Gastrocnemius medialis (tissue), 4 donors: ENCODE measurements at regions not wholly inside any gene's neighbourhood (a gene's known extent, or its start where the extent isn't known, plus 50 kb on each side); places are given as distances from the start of the nearest gene placed in this dataset.

ENCODE experiments used
- ATAC-seq, 2 donors: fragments of 150-250 bp; one replicate each; pipeline ENCODE4 v1.9.1; 2016
- DNase-seq, 2 donors: peaks; one replicate each; pipeline ENCODE4 v3.0.0-alpha.2; 2019
- H3K27ac ChIP-seq, 4 donors: fragments of 200-600 bp; sonication (generic); 1 replicate in 1 of 4; 2 replicates in 3 of 4; pipeline ENCODE4 v1.5.1; 2016 to 2018; ENCODE audit warnings: mild to moderate bottlenecking in 2 of 4, moderate library complexity in 1 of 4
- H3K27me3 ChIP-seq, 3 donors: fragments of 200-600 bp; sonication (generic) in 2 of 3; 1 replicate in 1 of 3; 2 replicates in 2 of 3; pipeline versions ENCODE4 v1.5.1 to v1.6.0; 2016 to 2019; ENCODE audit warnings: mild to moderate bottlenecking in 1 of 3, moderate library complexity in 1 of 3
- H3K36me3 ChIP-seq, 2 donors: fragments of 200-600 bp; sonication (generic) in 1 of 2; one replicate each; pipeline ENCODE4 v1.5.1; 2017 to 2018
- H3K4me1 ChIP-seq, 2 donors: fragments of 200-600 bp; sonication (generic) in 1 of 2; one replicate each; pipeline ENCODE4 v1.5.1; 2016 to 2017; ENCODE audit warnings: mild to moderate bottlenecking in 2 of 2
- H3K4me3 ChIP-seq, 4 donors: fragments of 200-600 bp; sonication (generic) in 3 of 4; 1 replicate in 1 of 4; 2 replicates in 3 of 4; pipeline ENCODE4 v1.5.1; 2016 to 2019; ENCODE audit warnings: mild to moderate bottlenecking in 2 of 4
- H3K9me3 ChIP-seq, 3 donors: fragments of 200-600 bp; sonication (generic) in 2 of 3; 1 replicate in 1 of 3; 2 replicates in 2 of 3; pipeline ENCODE4 v1.5.1; 2016 to 2019
- CTCF ChIP-seq, 5 experiments: fragments of 450-650 bp in 3 of 5; fragments of 200-600 bp in 2 of 5; sonication (generic) in 2 of 5; IDR thresholded peaks in 4 of 5; conservative IDR thresholded peaks in 1 of 5; 1 replicate in 4 of 5; 2 replicates in 1 of 5; pipeline ENCODE4 v1.5.1; 2016 to 2019; ENCODE audit warnings: antibody characterized with exemption in 5 of 5, mild to moderate bottlenecking in 3 of 5, moderate library complexity in 3 of 5
- POLR2A ChIP-seq, 2 donors: fragments of 450-650 bp; IDR thresholded peaks; one replicate each; pipeline ENCODE4 v1.6.1; 2017; ENCODE audit warnings: antibody characterized with exemption in 2 of 2, mild to moderate bottlenecking in 2 of 2, moderate library complexity in 2 of 2
- in situ Hi-C, 4 donors: fragments of 200-750 bp; cut with MboI; loops; one replicate each; pipeline versions ENCODE4 v1.15.0 to v1.8.0; 2017; ENCODE audit warnings: low sequenced_read_pairs in 4 of 4
- intact Hi-C: fragments of 100-400 bp; cut with DNase I; formaldehyde crosslinking; loops from one replicate; pipeline ENCODE4 v1.15.1; 2023; ENCODE audit warnings: low total_unique reads

- no peak for DNase-seq
- TF ChIP-seq POLR2A (IDR thresholded peaks at IDR 0.05): no peak
- no peak for TF ChIP-seq CTCF (IDR thresholded peaks at IDR 0.05 in 4 of 5, conservative IDR thresholded peaks at IDR 0.05 in 1 of 5)
- Histone ChIP-seq H3K9me3 (no peaks in the 10 kb centered on the region), H3K27me3 (no peaks in the 10 kb centered on the region), H3K4me1 (no peaks in the 10 kb centered on the region), H3K4me3 (no peak overlapping the region), H3K27ac (no peak overlapping the region), H3K36me3 (no peaks in the 10 kb centered on the region)
- intact Hi-C loops: no loop called here
- no peak for ATAC-seq
- in situ Hi-C loops: no loop called here
These were observed 192.2 kb downstream of the TMEM167A start for GRCh38 chr5:82884821-82885471.

- H3K27me3 ChIP-seq: no peaks in the 10 kb centered on the region
- H3K4me1 ChIP-seq: no peaks in the 10 kb centered on the region
- TF ChIP-seq CTCF (IDR thresholded peaks at IDR 0.05 in 4 of 5, conservative IDR thresholded peaks at IDR 0.05 in 1 of 5) (no peak), POLR2A (IDR thresholded peaks at IDR 0.05) (no peak)
- no peaks in the 10 kb centered on the region for H3K9me3 ChIP-seq
- no peak overlapping the region for H3K4me3 ChIP-seq
- no peaks in the 10 kb centered on the region for H3K36me3 ChIP-seq
- intact Hi-C loops (no loop called here), in situ Hi-C loops (no loop called here)
- ATAC-seq (no peak), DNase-seq (no peak)
- H3K27ac ChIP-seq: no peak overlapping the region
These were observed 194.9 kb downstream of the TMEM167A start for GRCh38 chr5:82882316-82882715.

- Histone ChIP-seq H3K4me1 (no peaks in the 10 kb centered on the region), H3K4me3 (no peak overlapping the region), H3K27me3 (no peaks in the 10 kb centered on the region), H3K27ac (no peak overlapping the region), H3K36me3 (no peaks in the 10 kb centered on the region), H3K9me3 (peaks cover 0 to under 1% (median 0%) of the 10 kb centered on the region in 3 donors)
- DNase-seq (no peak), ATAC-seq (no peak)
- no peak for TF ChIP-seq CTCF (IDR thresholded peaks at IDR 0.05 in 4 of 5, conservative IDR thresholded peaks at IDR 0.05 in 1 of 5)
- no peak for TF ChIP-seq POLR2A (IDR thresholded peaks at IDR 0.05)
- intact Hi-C loops (no loop called here), in situ Hi-C loops (no loop called here)
These were observed 195.5 kb downstream of the TMEM167A start for GRCh38 chr5:82881571-82882174.

GRCh38 chr5:82879089-82879488 is 198.1 kb downstream of the TMEM167A start:
- Histone ChIP-seq H3K4me1 (no peaks in the 10 kb centered on the region), H3K9me3 (peaks cover 0 to 5% (median 0%) of the 10 kb centered on the region in 3 donors), H3K27ac (no peak overlapping the region), H3K27me3 (no peaks in the 10 kb centered on the region), H3K4me3 (no peak overlapping the region), H3K36me3 (no peaks in the 10 kb centered on the region)
- no peak for TF ChIP-seq POLR2A (IDR thresholded peaks at IDR 0.05)
- no peak for TF ChIP-seq CTCF (IDR thresholded peaks at IDR 0.05 in 4 of 5, conservative IDR thresholded peaks at IDR 0.05 in 1 of 5)
- in situ Hi-C loops: no loop called here
- DNase-seq (no peak), ATAC-seq (no peak)
- intact Hi-C loops: no loop called here
